IMR-90 (cell line): ENCODE measurements at regions not wholly inside any gene's neighbourhood (a gene's known extent, or its start where the extent isn't known, plus 50 kb on each side); places are given as distances from the start of the nearest gene placed in this dataset.

Experiments
- ATAC-seq: fragments of 200-7000 bp; cut with Tn5 transposase; 2 replicates; pipeline ENCODE4 v1.9.1; 2020; ENCODE audit warnings: low read depth, mild to moderate bottlenecking, moderate library complexity
- BruUV-seq: library from RNA; stranded (reverse); fragments of 400-500 nt; replicated peaks from 2 replicates; lab custom pipeline; 2021; lab: Mats Ljungman, UMichigan
- CTCF ChIA-PET: fragments of 300-600 bp; formaldehyde crosslinking; extraction: SDS; loops from one replicate; lab custom pipeline; 2021; ENCODE audit warnings: antibody characterized with exemption; lab: Yijun Ruan, JAX
- POLR2A ChIA-PET: fragments of 300-600 bp; sonication (Branson Sonifier 250); formaldehyde crosslinking; loops from one replicate; lab custom pipeline; 2022; ENCODE audit warnings: antibody characterized with exemption; ENCODE audit not compliant: unreplicated experiment; lab: Charles Lee
- DNase-seq: peaks from one replicate; pipeline ENCODE4 v3.0.0; 2013
- H2AFZ ChIP-seq: replicated peaks from 2 replicates; pipeline ENCODE3; 2013; ENCODE audit warnings: low read length, mild to moderate bottlenecking; ENCODE audit not compliant: poor library complexity
- H2AK5ac ChIP-seq: 2 replicates; pipeline ENCODE4 v1.6.1; 2013; ENCODE audit warnings: low read depth, low read length, inconsistent platforms
- H2AK9ac ChIP-seq: replicated peaks from 2 replicates; pipeline ENCODE3; 2013; ENCODE audit warnings: mild to moderate bottlenecking, low read depth, low read length, moderate library complexity; ENCODE audit not compliant: poor library complexity
- H2BK120ac ChIP-seq: 2 replicates; pipeline ENCODE4 v1.6.1; 2013; ENCODE audit warnings: low read depth, low read length, inconsistent platforms
- H2BK15ac ChIP-seq: 3 replicates; pipeline ENCODE4 v1.6.1; 2013; ENCODE audit warnings: low read depth, low read length, inconsistent platforms
- H2BK20ac ChIP-seq: 2 replicates; pipeline ENCODE4 v1.6.1; 2013; ENCODE audit warnings: low read depth, mild to moderate bottlenecking, inconsistent platforms, low read length, moderate library complexity
- H2BK5ac ChIP-seq: 2 replicates; pipeline ENCODE4 v1.6.1; 2013; ENCODE audit warnings: mild to moderate bottlenecking, low read depth, low read length, inconsistent platforms; ENCODE audit not compliant: poor library complexity, severe bottlenecking
- H3K14ac ChIP-seq: replicated peaks from 2 replicates; pipeline ENCODE4 v1.6.1; 2013; ENCODE audit warnings: low read depth, low read length, inconsistent platforms
- H3K18ac ChIP-seq: 2 replicates; pipeline ENCODE4 v1.6.1; 2013; ENCODE audit warnings: low read depth, low read length, control low read depth
- H3K23ac ChIP-seq: 2 replicates; pipeline ENCODE4 v1.6.1; 2013; ENCODE audit warnings: low read depth, low read length, inconsistent platforms
- H3K27ac ChIP-seq: 2 replicates; pipeline ENCODE4 v1.5.1; 2013; ENCODE audit warnings: mild to moderate bottlenecking, control low read depth, low read length; ENCODE audit not compliant: insufficient read depth
- H3K27me3 ChIP-seq: 2 replicates; pipeline ENCODE4 v1.6.1; 2013; ENCODE audit warnings: low read length; ENCODE audit not compliant: control insufficient read depth, insufficient read depth
- H3K36me3 ChIP-seq: 2 replicates; pipeline ENCODE4 v1.6.1; 2013; ENCODE audit warnings: low read length, mixed read lengths; ENCODE audit not compliant: control insufficient read depth, insufficient read depth
- H3K4ac ChIP-seq: 2 replicates; pipeline ENCODE4 v1.6.1; 2013; ENCODE audit warnings: low read depth, low read length, inconsistent platforms
- H3K4me1 ChIP-seq: 2 replicates; pipeline ENCODE4 v1.6.1; 2013; ENCODE audit warnings: low read length, mixed read lengths; ENCODE audit not compliant: control insufficient read depth, insufficient read depth
- H3K4me2 ChIP-seq: 2 replicates; pipeline ENCODE4 v1.6.1; 2013; ENCODE audit warnings: low read depth, mild to moderate bottlenecking, control low read depth, low read length, moderate library complexity
- H3K4me3 ChIP-seq: 2 replicates; pipeline ENCODE4 v1.5.1; 2013; ENCODE audit warnings: low read depth, mild to moderate bottlenecking, control low read depth, low read length, moderate library complexity; ENCODE audit not compliant: insufficient read depth
- H3K56ac ChIP-seq: 2 replicates; pipeline ENCODE4 v1.6.1; 2013; ENCODE audit warnings: low read length, inconsistent platforms; ENCODE audit not compliant: insufficient read depth; ENCODE audit errors: extremely low read depth
- H3K79me1 ChIP-seq, 2 experiments: 2 replicates each; pipeline ENCODE4 v1.6.1; 2013; ENCODE audit warnings: low read length in 2 of 2, inconsistent platforms in 1 of 2, low read depth in 1 of 2
- H3K9ac ChIP-seq: 2 replicates; pipeline ENCODE4 v1.6.1; 2013; ENCODE audit warnings: low read depth, low read length, control low read depth
- H3K9me1 ChIP-seq: 2 replicates; pipeline ENCODE4 v1.6.1; 2013; ENCODE audit warnings: low read length, inconsistent platforms; ENCODE audit not compliant: insufficient read depth
- H3K9me3 ChIP-seq: 2 replicates; pipeline ENCODE4 v1.6.1; 2013; ENCODE audit warnings: low read length; ENCODE audit not compliant: control insufficient read depth, insufficient read depth
- H4K20me1 ChIP-seq: 2 replicates; pipeline ENCODE4 v1.6.1; 2013; ENCODE audit warnings: low read length, inconsistent platforms; ENCODE audit not compliant: insufficient read depth
- H4K5ac ChIP-seq: 2 replicates; pipeline ENCODE4 v1.6.1; 2013; ENCODE audit warnings: mild to moderate bottlenecking, low read depth, low read length, control low read depth
- H4K8ac ChIP-seq, 2 experiments: 2 replicates each; pipeline ENCODE4 v1.6.1; 2013; ENCODE audit warnings: low read depth in 2 of 2, low read length in 2 of 2, control low read depth in 1 of 2, inconsistent platforms in 1 of 2
- H4K91ac ChIP-seq: 2 replicates; pipeline ENCODE4 v1.6.1; 2013; ENCODE audit warnings: low read depth, low read length, inconsistent platforms; ENCODE audit not compliant: insufficient read depth
- MAZ ChIP-seq: IDR thresholded peaks from 2 replicates; pipeline ENCODE4 v1.6.1; 2012; ENCODE audit warnings: low read depth, mild to moderate bottlenecking, low read length, improper control_type of control experiment, moderate library complexity, borderline replicate concordance
- RAD21 ChIP-seq: IDR thresholded peaks from 2 replicates; pipeline ENCODE4 v1.6.1; 2012; ENCODE audit warnings: low read length, improper control_type of control experiment
- RCOR1 ChIP-seq: IDR thresholded peaks from 2 replicates; pipeline ENCODE4 v1.6.1; 2012; ENCODE audit warnings: mild to moderate bottlenecking, low read length, improper control_type of control experiment; ENCODE audit not compliant: insufficient replicate concordance
- SMC3 ChIP-seq: fragments of 150-350 bp; IDR thresholded peaks from 2 replicates; pipeline ENCODE4 v1.6.1; 2016; ENCODE audit warnings: low read depth, mild to moderate bottlenecking, antibody characterized with exemption, low read length, moderate library complexity
- WGBS, 2 experiments: methylation state at CpG; one replicate each; pipeline versions ENCODE4 v1.1.5 to v1.1.7; 2013; ENCODE audit warnings: missing lambda C conversion rate in 2 of 2; ENCODE audit not compliant: insufficient read length in 1 of 2; ENCODE audit errors: extremely low coverage in 2 of 2; 5-methylcytosine and 5-hydroxymethylcytosine counted together
- dilution Hi-C: fragments of 300-500 bp; cut with HindIII; formaldehyde crosslinking; loops from one replicate; pipeline ENCODE4 v1.14.3; 2018; ENCODE audit warnings: low sequenced_read_pairs; ENCODE audit not compliant: unreplicated experiment
- in situ Hi-C: fragments of 300-500 bp; cut with MboI; formaldehyde crosslinking; loops from 3 replicates; pipeline ENCODE4 v1.14.3; 2019; ENCODE audit warnings: low sequenced_read_pairs, inconsistent platforms, mixed read lengths
- intact Hi-C: fragments of 100-400 bp; cut with micrococcal nuclease; formaldehyde crosslinking; loops from 2 replicates; pipeline ENCODE4 v1.10.0; 2022

GRCh38 chr5:34547300-34548085 is 108.6 kb upstream of the RAI14 start:
- Histone ChIP-seq H3K4ac (no peak overlapping the region), H2BK5ac (no peak overlapping the region), H2BK120ac (no peak overlapping the region), H2AFZ (no peak overlapping the region), H4K20me1 (no peaks in the 10 kb centered on the region), H3K4me1 (no peaks in the 10 kb centered on the region), H3K23ac (no peak overlapping the region), H2BK20ac (no peak overlapping the region), H3K56ac (no peak overlapping the region), H3K4me2 (no peak overlapping the region), H3K9me3 (peaks cover 9% of the 10 kb centered on the region), H2AK9ac (no peak overlapping the region), H3K27ac (no peak overlapping the region), H3K9me1 (no peaks in the 10 kb centered on the region), H3K9ac (no peak overlapping the region), H4K91ac (no peak overlapping the region), H2AK5ac (no peak overlapping the region), H3K79me1 (no peaks in the 10 kb centered on the region), H3K27me3 (no peaks in the 10 kb centered on the region), H3K18ac (no peak overlapping the region), H3K4me3 (no peak overlapping the region), H3K14ac (no peak overlapping the region), H4K8ac (no peak overlapping the region), H3K36me3 (no peaks in the 10 kb centered on the region), H4K5ac (no peak overlapping the region), H2BK15ac (no peak overlapping the region)
- in situ Hi-C loops (no loop called here), intact Hi-C loops (no loop called here), dilution Hi-C loops (no loop called here)
- BruUV-seq = no TSS peak
- ATAC-seq = no peak
- TF ChIP-seq MAZ (no peak), RAD21 (no peak), SMC3 (no peak), RCOR1 (no peak)
- DNase-seq = no peak
- WGBS, 2 experiments = no CpG with 5 or more reads among the region's 2 CpGs
- CTCF ChIA-PET = interaction anchor here (0.9 kb wide), 1 partner anchor 12 kb away, joined by 4 read pairs; no protein-coding TSS in a partner anchor
- POLR2A ChIA-PET = no interaction called here
